ENCODE measurements at regions not wholly inside any gene's neighbourhood (a gene's known extent, or its start where the extent isn't known, plus 50 kb on each side); places are given as distances from the start of the nearest gene placed in this dataset.

DNA sequence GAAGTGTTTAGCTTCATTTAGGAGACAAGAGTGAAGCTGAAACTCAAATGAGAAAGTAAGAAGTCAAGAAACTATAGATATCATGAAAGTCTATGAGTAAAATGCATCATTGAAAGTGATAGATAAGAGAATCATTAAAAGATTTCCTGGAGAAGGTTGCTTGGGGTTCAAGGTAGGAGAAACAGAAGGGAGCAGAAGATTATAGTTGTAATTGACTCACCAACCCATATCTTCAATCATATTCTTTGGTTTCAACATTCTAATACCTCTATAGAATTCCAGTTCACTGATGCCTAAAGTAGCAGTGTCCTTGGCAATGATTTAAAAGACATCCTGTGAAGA, 365.7 kb upstream of the RIOK2 start:
- TF ChIP-seq, protein P1, sequence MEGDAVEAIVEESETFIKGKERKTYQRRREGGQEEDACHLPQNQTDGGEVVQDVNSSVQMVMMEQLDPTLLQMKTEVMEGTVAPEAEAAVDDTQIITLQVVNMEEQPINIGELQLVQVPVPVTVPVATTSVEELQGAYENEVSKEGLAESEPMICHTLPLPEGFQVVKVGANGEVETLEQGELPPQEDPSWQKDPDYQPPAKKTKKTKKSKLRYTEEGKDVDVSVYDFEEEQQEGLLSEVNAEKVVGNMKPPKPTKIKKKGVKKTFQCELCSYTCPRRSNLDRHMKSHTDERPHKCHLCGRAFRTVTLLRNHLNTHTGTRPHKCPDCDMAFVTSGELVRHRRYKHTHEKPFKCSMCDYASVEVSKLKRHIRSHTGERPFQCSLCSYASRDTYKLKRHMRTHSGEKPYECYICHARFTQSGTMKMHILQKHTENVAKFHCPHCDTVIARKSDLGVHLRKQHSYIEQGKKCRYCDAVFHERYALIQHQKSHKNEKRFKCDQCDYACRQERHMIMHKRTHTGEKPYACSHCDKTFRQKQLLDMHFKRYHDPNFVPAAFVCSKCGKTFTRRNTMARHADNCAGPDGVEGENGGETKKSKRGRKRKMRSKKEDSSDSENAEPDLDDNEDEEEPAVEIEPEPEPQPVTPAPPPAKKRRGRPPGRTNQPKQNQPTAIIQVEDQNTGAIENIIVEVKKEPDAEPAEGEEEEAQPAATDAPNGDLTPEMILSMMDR (IDR thresholded peaks at IDR 0.05), result no peak
- TF ChIP-seq POLR2A (IDR thresholded peaks at IDR 0.05), result no peak
- no peaks in the 10 kb centered on the region for H3K36me3 ChIP-seq
- H3K9me3 ChIP-seq, result no peaks in the 10 kb centered on the region
- no peak overlapping the region for H3K4me3 ChIP-seq
- H3K27ac ChIP-seq, result no peak overlapping the region
- no peaks in the 10 kb centered on the region for H3K4me1 ChIP-seq
- intact Hi-C loops (cut with DNase I; ENCODE audit: low total_unique reads), result no loop called here
- no peaks in the 10 kb centered on the region for H3K27me3 ChIP-seq
- no peak for DNase-seq

DNA sequence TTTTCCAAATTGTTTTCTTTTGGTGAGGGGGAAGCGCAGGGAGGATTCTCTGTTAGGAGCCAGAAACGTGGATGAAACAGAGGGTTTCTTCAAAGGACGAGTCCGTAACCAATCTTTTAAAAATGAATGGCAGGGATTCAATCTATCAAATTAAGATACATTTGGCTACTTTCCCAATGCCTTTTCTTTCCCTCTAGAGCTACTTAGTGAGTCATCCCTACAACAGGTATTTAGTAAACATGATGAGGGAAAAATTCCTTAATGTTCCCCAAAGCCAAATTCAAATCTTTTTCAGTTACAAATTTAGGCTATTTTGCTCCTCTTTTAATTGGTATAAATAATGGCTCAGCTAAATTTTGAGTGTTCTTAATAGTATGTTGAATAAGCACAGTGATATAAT, 366.4 kb upstream of the RIOK2 start:
- DNase-seq, result no peak
- H3K4me3 ChIP-seq, result no peak overlapping the region
- H3K27ac ChIP-seq, result no peak overlapping the region
- H3K27me3 ChIP-seq, result no peaks in the 10 kb centered on the region
- TF ChIP-seq, protein P1 (IDR thresholded peaks at IDR 0.05), result no peak
- no peak for TF ChIP-seq POLR2A (IDR thresholded peaks at IDR 0.05)
- no peaks in the 10 kb centered on the region for H3K36me3 ChIP-seq
- intact Hi-C loops (cut with DNase I; ENCODE audit: low total_unique reads), result no loop called here
- no peaks in the 10 kb centered on the region for H3K4me1 ChIP-seq
- H3K9me3 ChIP-seq, result no peaks in the 10 kb centered on the region

DNA sequence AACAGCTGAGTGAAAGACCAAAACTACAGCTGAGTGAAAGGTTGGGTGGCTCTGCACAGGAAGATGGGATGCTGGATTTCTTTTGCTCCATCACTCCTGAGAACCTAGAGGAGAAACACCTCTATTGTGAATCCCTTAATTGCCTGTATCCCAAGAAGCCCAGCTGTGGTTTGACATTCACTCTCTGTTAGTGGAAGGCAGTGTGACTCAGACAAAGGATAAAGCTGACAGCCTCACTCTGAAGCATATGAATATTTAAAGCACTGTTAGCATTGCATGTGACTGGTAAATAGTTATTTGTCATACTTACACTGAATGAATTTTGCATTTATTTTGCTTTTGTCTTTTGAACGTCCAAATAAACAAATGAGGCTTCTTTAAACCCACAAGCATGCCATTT, 367.1 kb upstream of the RIOK2 start:
- H3K4me1 ChIP-seq, result no peaks in the 10 kb centered on the region
- intact Hi-C loops (cut with DNase I; ENCODE audit: low total_unique reads), result no loop called here
- no peaks in the 10 kb centered on the region for H3K27me3 ChIP-seq
- H3K36me3 ChIP-seq, result no peaks in the 10 kb centered on the region
- TF ChIP-seq, protein P1 (IDR thresholded peaks at IDR 0.05), result no peak
- TF ChIP-seq POLR2A (IDR thresholded peaks at IDR 0.05), result no peak
- no peak overlapping the region for H3K27ac ChIP-seq
- no peaks in the 10 kb centered on the region for H3K9me3 ChIP-seq
- DNase-seq, result no peak
- no peak overlapping the region for H3K4me3 ChIP-seq

DNA sequence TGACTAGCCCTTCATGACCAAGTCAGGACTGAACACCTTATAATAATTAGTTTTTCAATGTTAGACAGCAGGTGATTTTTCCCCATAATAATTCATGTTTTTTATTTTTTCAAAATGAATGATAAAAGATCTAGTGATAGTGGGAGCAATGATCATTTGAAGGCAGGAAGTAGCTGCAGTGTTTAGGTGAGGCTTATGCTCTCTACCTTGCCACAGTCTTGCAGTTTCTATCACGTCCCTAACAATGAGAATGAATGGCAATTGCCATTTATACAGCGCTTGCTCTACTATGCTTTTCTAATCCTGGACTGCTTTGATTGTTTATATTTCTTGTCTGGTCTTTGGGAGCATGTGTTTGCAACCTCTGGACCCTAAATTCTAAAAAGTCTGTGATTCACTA, 367.8 kb upstream of the RIOK2 start:
- intact Hi-C loops (cut with DNase I; ENCODE audit: low total_unique reads), result no loop called here
- no peak overlapping the region for H3K4me3 ChIP-seq
- H3K36me3 ChIP-seq, result no peaks in the 10 kb centered on the region
- H3K4me1 ChIP-seq, result no peaks in the 10 kb centered on the region
- DNase-seq, result no peak
- no peaks in the 10 kb centered on the region for H3K9me3 ChIP-seq
- H3K27me3 ChIP-seq, result no peaks in the 10 kb centered on the region
- no peak for TF ChIP-seq POLR2A (IDR thresholded peaks at IDR 0.05)
- TF ChIP-seq, protein P1 (IDR thresholded peaks at IDR 0.05), result no peak
- H3K27ac ChIP-seq, result no peak overlapping the region

DNA sequence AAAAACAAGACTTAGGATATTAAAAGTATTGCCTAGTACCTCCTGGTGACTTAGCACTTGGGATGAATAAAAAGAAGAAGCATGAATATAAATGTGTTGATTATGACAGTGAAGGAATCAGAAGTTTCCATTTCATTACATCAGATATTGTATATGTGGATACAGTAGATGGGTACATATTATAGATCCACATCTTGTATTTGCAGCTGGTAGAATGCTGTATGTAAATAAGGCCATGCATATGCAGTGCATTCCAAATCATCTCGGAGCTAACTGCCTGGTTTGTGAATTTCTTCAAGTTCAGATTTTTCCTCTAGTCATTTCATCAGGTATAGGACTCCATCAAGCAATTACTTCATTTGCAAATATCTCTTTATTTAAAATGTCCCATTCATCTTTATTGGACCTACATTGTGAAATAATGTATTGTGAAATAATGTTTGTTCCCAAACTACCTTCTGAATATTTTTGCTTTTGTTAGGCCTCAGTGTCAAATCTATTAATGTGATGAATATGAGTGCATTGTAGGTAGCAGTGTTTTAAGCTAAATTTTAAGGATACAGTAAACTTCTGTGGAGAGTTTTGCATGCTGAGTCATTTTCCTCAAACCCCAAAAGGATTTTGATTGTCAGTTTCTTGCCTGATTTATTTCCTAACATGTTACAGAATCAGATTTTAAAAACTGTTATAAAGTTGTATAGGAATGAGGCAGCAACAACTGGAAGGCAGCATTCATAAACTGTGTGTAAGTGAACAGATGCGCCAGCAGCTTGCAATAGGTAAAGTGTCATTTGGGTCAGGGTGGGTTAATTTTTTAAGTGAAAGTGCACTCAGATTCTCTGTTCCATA, 370.8 kb upstream of the RIOK2 start:
- intact Hi-C loops (cut with DNase I; ENCODE audit: low total_unique reads), result no loop called here
- no peaks in the 10 kb centered on the region for H3K4me1 ChIP-seq

More for the DNA sequence above, 370.8 kb upstream of the RIOK2 start:
- Histone ChIP-seq H3K27me3 (no peaks in the 10 kb centered on the region), H3K4me3 (no peak overlapping the region), H3K27ac (no peak overlapping the region), H3K9me3 (no peaks in the 10 kb centered on the region), H3K36me3 (no peaks in the 10 kb centered on the region)
- no peak for DNase-seq
- TF ChIP-seq POLR2A (IDR thresholded peaks at IDR 0.05), result no peak
- TF ChIP-seq, protein P1 (IDR thresholded peaks at IDR 0.05), result no peak

Measured in uterus (tissue), 3 donors.